Caco-2 (cell line): ENCODE measurements at regions not wholly inside any gene's neighbourhood (a gene's known extent, or its start where the extent isn't known, plus 50 kb on each side); places are given as distances from the start of the nearest gene placed in this dataset.

Experiments
- BruUV-seq: library from RNA; stranded (reverse); fragments of 400-500 nt; replicated peaks from 2 replicates; lab custom pipeline; 2021; lab: Mats Ljungman, UMichigan
- CTCF ChIA-PET: fragments of 300-600 bp; sonication (Branson Sonifier 250); formaldehyde crosslinking; loops from one replicate; lab custom pipeline; 2022; ENCODE audit warnings: antibody characterized with exemption; lab: Charles Lee
- POLR2A ChIA-PET: fragments of 300-600 bp; sonication (Branson Sonifier 250); formaldehyde crosslinking; loops from one replicate; lab custom pipeline; 2022; ENCODE audit warnings: antibody characterized with exemption; lab: Charles Lee
- DNase-seq, 2 experiments: peaks; one replicate each; pipeline versions ENCODE4 v3.0.0 to v3.0.0-alpha.2; 2020 to 2022
- H3K27me3 ChIP-seq: replicated peaks from 2 replicates; pipeline ENCODE4 v1.6.0; 2011; ENCODE audit warnings: low read length; ENCODE audit not compliant: control insufficient read depth, insufficient read depth
- H3K36me3 ChIP-seq: 2 replicates; pipeline ENCODE4 v1.5.1; 2011; ENCODE audit warnings: low read length; ENCODE audit not compliant: control insufficient read depth, insufficient read depth
- H3K4me1 ChIP-seq: fragments of 250-450 bp; sonication (Bioruptor Pico); 2 replicates; pipeline ENCODE4 v1.5.1; 2020; ENCODE audit warnings: mild to moderate bottlenecking
- H3K4me3 ChIP-seq: 2 replicates; pipeline ENCODE4 v1.5.1; 2011; ENCODE audit warnings: low read depth, mild to moderate bottlenecking, control low read depth, low read length
- H3K9me3 ChIP-seq: fragments of 250-450 bp; sonication (Bioruptor Pico); 2 replicates; pipeline ENCODE4 v1.5.1; 2020; ENCODE audit warnings: mild to moderate bottlenecking, moderate library complexity
- H3K27ac Mint-ChIP-seq: one replicate; pipeline ENCODE4 v1.8.0; 2022; ENCODE audit warnings: mixed read lengths; ENCODE audit not compliant: unreplicated experiment
- H3K27me3 Mint-ChIP-seq: one replicate; pipeline ENCODE4 v1.8.0; 2022; ENCODE audit warnings: mixed read lengths; ENCODE audit not compliant: insufficient read depth, unreplicated experiment
- H3K36me3 Mint-ChIP-seq: one replicate; pipeline ENCODE4 v1.8.0; 2022; ENCODE audit warnings: mild to moderate bottlenecking, mixed read lengths; ENCODE audit not compliant: insufficient read depth, unreplicated experiment
- H3K4me1 Mint-ChIP-seq: one replicate; pipeline ENCODE4 v1.8.0; 2022; ENCODE audit warnings: low read depth, mixed read lengths; ENCODE audit not compliant: unreplicated experiment
- H3K4me3 Mint-ChIP-seq: one replicate; pipeline ENCODE4 v1.8.0; 2022; ENCODE audit warnings: mild to moderate bottlenecking, moderate library complexity, mixed read lengths; ENCODE audit not compliant: unreplicated experiment
- H3K9me3 Mint-ChIP-seq: one replicate; pipeline ENCODE4 v1.8.0; 2022; ENCODE audit warnings: mixed read lengths; ENCODE audit not compliant: unreplicated experiment
- intact Hi-C: fragments of 100-400 bp; cut with micrococcal nuclease; formaldehyde crosslinking; loops from one replicate; pipeline ENCODE4 v1.10.0; 2022; ENCODE audit not compliant: unreplicated experiment
- TF ChIP-seq, protein P1 (sequence below), 2 experiments: fragments of 200-600 bp in 1 of 2; IDR thresholded peaks; 1 replicate in 1 of 2; 2 replicates in 1 of 2; pipeline versions ENCODE4 v1.5.1 to v1.8.0; 2011 to 2022; ENCODE audit warnings: antibody characterized with exemption in 1 of 2, control low read depth in 1 of 2, inconsistent platforms in 1 of 2, low read depth in 1 of 2, low read length in 1 of 2, mild to moderate bottlenecking in 1 of 2, moderate library complexity in 1 of 2; ENCODE audit not compliant: insufficient read depth in 1 of 2, severe bottlenecking in 1 of 2, unreplicated experiment in 1 of 2

DNA sequence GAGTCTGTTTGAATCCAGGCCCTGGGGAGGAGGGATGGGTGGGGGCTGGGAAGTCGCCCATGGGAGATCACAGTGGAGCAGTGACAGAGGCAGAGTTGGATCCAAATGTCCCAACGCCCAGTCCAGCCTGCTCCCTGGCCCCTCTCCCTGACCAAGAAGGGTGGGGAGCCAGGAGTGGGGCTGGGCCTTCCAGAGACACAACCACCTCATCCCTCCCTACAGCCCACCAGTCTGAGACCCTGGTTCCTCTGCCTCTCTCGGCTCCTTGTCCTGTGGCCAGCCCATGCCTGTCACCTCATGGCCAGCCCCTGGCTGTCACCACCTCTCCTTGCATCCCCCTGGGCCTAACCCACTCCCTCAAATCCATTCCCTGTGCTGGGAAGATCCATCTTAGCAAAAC lies 71.2 kb upstream of the PRR5 start:
- Histone ChIP-seq H3K36me3 (no peaks in the 10 kb centered on the region), H3K9me3 (no peaks in the 10 kb centered on the region), H3K4me3 (no peak overlapping the region), H3K27me3 (no peaks in the 10 kb centered on the region), H3K4me1 (peaks cover 3% of the 10 kb centered on the region; the same call in 1 of the 2 replicates)
- BruUV-seq: no TSS peak
- TF ChIP-seq, protein P1, sequence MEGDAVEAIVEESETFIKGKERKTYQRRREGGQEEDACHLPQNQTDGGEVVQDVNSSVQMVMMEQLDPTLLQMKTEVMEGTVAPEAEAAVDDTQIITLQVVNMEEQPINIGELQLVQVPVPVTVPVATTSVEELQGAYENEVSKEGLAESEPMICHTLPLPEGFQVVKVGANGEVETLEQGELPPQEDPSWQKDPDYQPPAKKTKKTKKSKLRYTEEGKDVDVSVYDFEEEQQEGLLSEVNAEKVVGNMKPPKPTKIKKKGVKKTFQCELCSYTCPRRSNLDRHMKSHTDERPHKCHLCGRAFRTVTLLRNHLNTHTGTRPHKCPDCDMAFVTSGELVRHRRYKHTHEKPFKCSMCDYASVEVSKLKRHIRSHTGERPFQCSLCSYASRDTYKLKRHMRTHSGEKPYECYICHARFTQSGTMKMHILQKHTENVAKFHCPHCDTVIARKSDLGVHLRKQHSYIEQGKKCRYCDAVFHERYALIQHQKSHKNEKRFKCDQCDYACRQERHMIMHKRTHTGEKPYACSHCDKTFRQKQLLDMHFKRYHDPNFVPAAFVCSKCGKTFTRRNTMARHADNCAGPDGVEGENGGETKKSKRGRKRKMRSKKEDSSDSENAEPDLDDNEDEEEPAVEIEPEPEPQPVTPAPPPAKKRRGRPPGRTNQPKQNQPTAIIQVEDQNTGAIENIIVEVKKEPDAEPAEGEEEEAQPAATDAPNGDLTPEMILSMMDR (IDR thresholded peaks at IDR 0.05; ENCODE audit: insufficient read depth in 1 of 2, low read depth in 1 of 2, low read length in 1 of 2, severe bottlenecking in 1 of 2, unreplicated experiment in 1 of 2): no peak
- no peaks in the 10 kb centered on the region for H3K36me3 Mint-ChIP-seq
- no peak overlapping the region for H3K4me3 Mint-ChIP-seq
- POLR2A ChIA-PET: no interaction called here
- DNase-seq: no peak
- intact Hi-C loops: no loop called here
- peaks cover 20% of the 10 kb centered on the region for H3K27me3 Mint-ChIP-seq
- CTCF ChIA-PET: interaction anchor here (0.6 kb wide), 1 partner anchor 56 kb away, joined by 3 read pairs; no protein-coding TSS in a partner anchor
- H3K27ac Mint-ChIP-seq: no peak overlapping the region
- H3K4me1 Mint-ChIP-seq: peaks cover 7% of the 10 kb centered on the region
- peaks cover 8% of the 10 kb centered on the region for H3K9me3 Mint-ChIP-seq

DNA sequence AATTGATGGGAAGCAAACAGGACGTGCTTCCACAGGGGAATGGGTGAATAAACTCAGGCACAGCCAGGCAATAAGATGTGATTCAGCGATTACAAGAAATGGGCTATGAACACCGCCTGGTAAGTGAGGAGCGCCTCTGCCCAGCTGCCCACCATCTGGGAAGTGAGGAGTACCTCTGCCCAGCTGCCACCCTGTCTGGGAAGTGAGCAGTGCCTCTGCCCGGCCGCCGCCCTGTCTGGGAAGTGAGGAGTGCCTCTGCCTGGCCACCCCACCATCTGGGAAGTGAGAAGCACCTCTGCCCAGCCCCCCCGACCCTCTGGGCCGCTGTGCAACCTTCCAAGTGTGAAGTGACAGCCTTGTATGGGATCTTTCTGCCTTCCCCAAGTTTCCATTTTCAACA lies 73.2 kb upstream of the PRR5 start:
- H3K36me3 ChIP-seq: no peaks in the 10 kb centered on the region
- peaks cover 3% of the 10 kb centered on the region; the same call in 1 of the 2 replicates for H3K4me1 ChIP-seq
- ChIA-PET POLR2A (no interaction called here), CTCF (no interaction called here)
- Mint-ChIP-seq H3K4me1 (peaks cover 7% of the 10 kb centered on the region), H3K36me3 (no peaks in the 10 kb centered on the region), H3K9me3 (peaks cover 8% of the 10 kb centered on the region), H3K27ac (no peak overlapping the region), H3K4me3 (no peak overlapping the region), H3K27me3 (peaks cover 20% of the 10 kb centered on the region)
- intact Hi-C loops: loop anchor here (5.0 kb wide), 1 partner anchor 547 kb away; no protein-coding TSS in a partner anchor
- no peaks in the 10 kb centered on the region for H3K9me3 ChIP-seq
- no peaks in the 10 kb centered on the region for H3K27me3 ChIP-seq
- no peak for DNase-seq
- H3K4me3 ChIP-seq: no peak overlapping the region
- TF ChIP-seq, protein P1 (IDR thresholded peaks at IDR 0.05; ENCODE audit: insufficient read depth in 1 of 2, low read depth in 1 of 2, low read length in 1 of 2, severe bottlenecking in 1 of 2, unreplicated experiment in 1 of 2): no peak
- BruUV-seq: no TSS peak

DNA sequence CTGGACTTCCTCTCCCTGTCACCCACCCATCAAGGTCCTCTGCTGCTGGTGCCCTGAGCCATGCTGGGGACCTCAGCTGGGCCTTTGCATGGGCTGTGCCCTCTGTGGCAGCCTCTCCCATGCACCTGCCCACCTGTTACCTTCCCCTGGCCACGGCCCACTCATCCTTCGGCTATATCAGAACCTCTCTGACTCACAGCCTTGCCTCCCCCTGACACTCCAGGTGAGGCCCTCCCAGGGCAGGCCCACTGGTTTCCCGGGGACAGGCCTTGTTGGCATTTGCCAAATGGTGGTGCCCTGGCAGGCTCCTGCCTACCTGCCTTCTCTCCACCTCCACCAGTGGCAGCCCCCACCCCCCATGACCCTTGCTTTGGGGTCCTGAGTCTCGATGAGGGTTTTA lies 73.7 kb upstream of the PRR5 start:
- Histone ChIP-seq H3K4me3 (no peak overlapping the region), H3K36me3 (no peaks in the 10 kb centered on the region), H3K4me1 (peaks cover 3% of the 10 kb centered on the region; the same call in 1 of the 2 replicates), H3K27me3 (no peaks in the 10 kb centered on the region), H3K9me3 (no peaks in the 10 kb centered on the region)
- TF ChIP-seq, protein P1 (IDR thresholded peaks at IDR 0.05; ENCODE audit: insufficient read depth in 1 of 2, low read depth in 1 of 2, low read length in 1 of 2, severe bottlenecking in 1 of 2, unreplicated experiment in 1 of 2): no peak
- Mint-ChIP-seq H3K27ac (no peak overlapping the region), H3K27me3 (peaks cover 21% of the 10 kb centered on the region), H3K9me3 (peaks cover 8% of the 10 kb centered on the region), H3K36me3 (no peaks in the 10 kb centered on the region), H3K4me3 (no peak overlapping the region), H3K4me1 (peaks cover 7% of the 10 kb centered on the region)
- no peak for DNase-seq
- CTCF ChIA-PET: no interaction called here
- intact Hi-C loops: loop anchor here (5.0 kb wide), 1 partner anchor 546 kb away; no protein-coding TSS in a partner anchor
- POLR2A ChIA-PET: no interaction called here
- BruUV-seq: no TSS peak
